Smooth muscle cell (in vitro differentiated cells): ENCODE measurements at regions not wholly inside any gene's neighbourhood (a gene's known extent, or its start where the extent isn't known, plus 50 kb on each side); places are given as distances from the start of the nearest gene placed in this dataset.

ENCODE experiments used
- DNase-seq: peaks from one replicate; lab custom pipeline; 2025; ENCODE audit not compliant: unreplicated experiment; lab: John Stamatoyannopoulos, UW
- H2AFZ ChIP-seq: fragments of 200-600 bp; sonication (generic); 2 replicates; pipeline ENCODE4 v1.6.0; 2016; ENCODE audit warnings: antibody characterized with exemption, low read depth, mild to moderate bottlenecking
- H3F3A ChIP-seq: fragments of 200-600 bp; sonication (generic); 2 replicates; pipeline ENCODE4 v1.6.0; 2017; ENCODE audit warnings: antibody characterized with exemption, low read depth
- H3K27ac ChIP-seq: fragments of 200-600 bp; sonication (generic); 2 replicates; pipeline ENCODE4 v1.5.1; 2016; ENCODE audit warnings: low read depth, mild to moderate bottlenecking
- H3K27me3 ChIP-seq: fragments of 200-600 bp; sonication (generic); 2 replicates; pipeline ENCODE4 v1.6.1; 2016; ENCODE audit warnings: low read depth, mild to moderate bottlenecking
- H3K36me3 ChIP-seq: fragments of 200-600 bp; sonication (generic); 2 replicates; pipeline ENCODE4 v1.5.1; 2016; ENCODE audit warnings: low read depth
- H3K4me1 ChIP-seq: fragments of 200-600 bp; sonication (generic); 2 replicates; pipeline ENCODE4 v1.5.1; 2016; ENCODE audit warnings: low read depth
- H3K4me2 ChIP-seq: fragments of 200-600 bp; sonication (generic); 2 replicates; pipeline ENCODE4 v1.6.0; 2016; ENCODE audit warnings: mild to moderate bottlenecking
- H3K4me3 ChIP-seq: fragments of 200-600 bp; sonication (generic); 2 replicates; pipeline ENCODE4 v1.5.1; 2016; ENCODE audit warnings: mild to moderate bottlenecking
- H3K79me2 ChIP-seq: fragments of 200-600 bp; sonication (generic); 2 replicates; pipeline ENCODE4 v1.6.0; 2016; ENCODE audit warnings: low read depth, mild to moderate bottlenecking
- H3K9ac ChIP-seq: fragments of 200-600 bp; sonication (generic); 2 replicates; pipeline ENCODE4 v1.6.0; 2016; ENCODE audit warnings: low read depth
- H3K9me3 ChIP-seq: fragments of 200-600 bp; sonication (generic); replicated peaks from 2 replicates; pipeline ENCODE4 v1.5.1; 2016; ENCODE audit warnings: low read depth
- H4K20me1 ChIP-seq: fragments of 200-600 bp; sonication (generic); 2 replicates; pipeline ENCODE4 v1.6.0; 2016; ENCODE audit warnings: low read depth
- WGBS: methylation state at CpG from one replicate; pipeline ENCODE4 v1.1.7; 2016; ENCODE audit warnings: low lambda C conversion rate; 5-methylcytosine and 5-hydroxymethylcytosine counted together
- TF ChIP-seq, protein P1 (sequence below): fragments of 200-600 bp; sonication (generic); IDR thresholded peaks from 2 replicates; pipeline ENCODE4 v1.5.1; 2017; ENCODE audit warnings: borderline replicate concordance, mild to moderate bottlenecking, antibody characterized with exemption; ENCODE audit not compliant: insufficient read depth, poor library complexity, severe bottlenecking

DNA sequence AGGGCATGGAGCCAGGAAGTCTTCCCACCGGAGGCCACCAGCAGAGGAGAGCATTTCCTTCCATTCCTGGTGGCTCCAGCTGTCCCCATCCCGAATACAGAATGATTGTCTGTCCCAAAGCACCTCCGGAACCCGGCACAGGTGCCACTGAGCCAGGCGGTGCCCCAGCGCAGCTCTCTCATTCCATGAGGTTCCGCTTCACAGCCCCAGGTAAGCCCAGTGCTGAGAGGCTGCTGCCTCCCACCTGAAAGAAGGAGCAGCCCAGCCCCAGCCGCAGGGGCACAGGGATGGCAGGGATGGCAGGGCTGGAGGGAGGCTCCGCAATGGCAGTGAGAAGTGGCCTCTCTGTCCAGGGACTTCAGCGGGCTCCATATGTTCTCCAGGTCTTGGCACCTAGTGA, 162.1 kb upstream of the TCERG1L start:
- H3K36me3 ChIP-seq: no peaks in the 10 kb centered on the region
- no peaks in the 10 kb centered on the region for H3F3A ChIP-seq
- no peak overlapping the region for H3K4me3 ChIP-seq
- no peak overlapping the region for H3K9ac ChIP-seq
- H3K79me2 ChIP-seq: no peaks in the 10 kb centered on the region
- no peaks in the 10 kb centered on the region for H3K4me1 ChIP-seq
- H2AFZ ChIP-seq: no peak overlapping the region
- peaks cover 6% of the 10 kb centered on the region for H3K27me3 ChIP-seq
- 98% methylated on average over 10 of the region's 10 CpGs for WGBS
- H3K9me3 ChIP-seq: no peaks in the 10 kb centered on the region
- no peaks in the 10 kb centered on the region for H4K20me1 ChIP-seq
- DNase-seq: no peak
- no peak overlapping the region for H3K4me2 ChIP-seq
- TF ChIP-seq, protein P1, sequence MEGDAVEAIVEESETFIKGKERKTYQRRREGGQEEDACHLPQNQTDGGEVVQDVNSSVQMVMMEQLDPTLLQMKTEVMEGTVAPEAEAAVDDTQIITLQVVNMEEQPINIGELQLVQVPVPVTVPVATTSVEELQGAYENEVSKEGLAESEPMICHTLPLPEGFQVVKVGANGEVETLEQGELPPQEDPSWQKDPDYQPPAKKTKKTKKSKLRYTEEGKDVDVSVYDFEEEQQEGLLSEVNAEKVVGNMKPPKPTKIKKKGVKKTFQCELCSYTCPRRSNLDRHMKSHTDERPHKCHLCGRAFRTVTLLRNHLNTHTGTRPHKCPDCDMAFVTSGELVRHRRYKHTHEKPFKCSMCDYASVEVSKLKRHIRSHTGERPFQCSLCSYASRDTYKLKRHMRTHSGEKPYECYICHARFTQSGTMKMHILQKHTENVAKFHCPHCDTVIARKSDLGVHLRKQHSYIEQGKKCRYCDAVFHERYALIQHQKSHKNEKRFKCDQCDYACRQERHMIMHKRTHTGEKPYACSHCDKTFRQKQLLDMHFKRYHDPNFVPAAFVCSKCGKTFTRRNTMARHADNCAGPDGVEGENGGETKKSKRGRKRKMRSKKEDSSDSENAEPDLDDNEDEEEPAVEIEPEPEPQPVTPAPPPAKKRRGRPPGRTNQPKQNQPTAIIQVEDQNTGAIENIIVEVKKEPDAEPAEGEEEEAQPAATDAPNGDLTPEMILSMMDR: no peak
- no peak overlapping the region for H3K27ac ChIP-seq

DNA sequence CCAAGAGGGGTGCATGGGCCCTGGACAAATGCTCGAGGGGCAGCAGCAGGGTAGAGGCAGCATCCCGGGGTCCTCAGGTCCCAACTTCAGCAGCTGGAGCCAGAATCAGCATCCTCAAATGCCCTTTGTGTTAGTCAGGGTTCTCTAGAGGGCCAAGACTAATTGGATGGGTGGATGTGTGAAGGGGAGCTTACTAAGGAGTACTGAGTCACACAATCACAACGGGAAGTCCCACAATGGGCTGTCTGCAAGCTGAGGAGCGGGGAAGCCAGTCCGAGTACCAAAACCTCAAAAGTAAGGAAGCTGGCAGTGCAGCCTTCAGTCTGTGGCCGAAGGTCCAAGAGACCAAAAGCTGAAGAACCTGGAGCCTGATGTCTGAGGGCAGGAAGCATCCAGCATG, 162.9 kb upstream of the TCERG1L start:
- no peak overlapping the region for H2AFZ ChIP-seq
- no peaks in the 10 kb centered on the region for H3K9me3 ChIP-seq
- no peaks in the 10 kb centered on the region for H3F3A ChIP-seq
- WGBS: 82% methylated on average over 6 of the region's 6 CpGs
- no peaks in the 10 kb centered on the region for H3K79me2 ChIP-seq
- DNase-seq: no peak
- H3K36me3 ChIP-seq: no peaks in the 10 kb centered on the region
- no peak overlapping the region for H3K4me3 ChIP-seq
- no peaks in the 10 kb centered on the region for H4K20me1 ChIP-seq
- H3K27ac ChIP-seq: no peak overlapping the region
- no peak overlapping the region for H3K9ac ChIP-seq
- peaks cover 6% of the 10 kb centered on the region for H3K27me3 ChIP-seq
- H3K4me2 ChIP-seq: no peak overlapping the region
- TF ChIP-seq, protein P1: no peak
- H3K4me1 ChIP-seq: no peaks in the 10 kb centered on the region

DNA sequence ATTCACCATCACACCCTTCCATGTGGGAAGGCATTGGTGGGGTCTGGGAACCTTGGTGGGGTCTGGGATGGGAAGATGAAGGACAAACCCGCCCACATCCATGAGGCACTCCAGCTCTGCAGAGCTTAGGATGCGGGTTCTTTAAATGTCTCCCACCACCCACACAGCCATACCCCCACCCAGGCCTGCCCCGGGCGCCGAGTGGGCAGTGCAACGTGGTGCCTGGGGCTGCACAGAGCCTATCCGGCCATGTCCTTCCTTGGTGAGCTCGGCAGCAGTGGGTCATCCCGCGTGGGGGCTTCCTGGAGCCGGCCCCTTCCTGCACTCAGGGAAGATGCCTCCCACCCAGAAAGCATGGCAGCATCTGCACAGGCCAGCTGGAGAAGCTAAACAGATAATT, 163.5 kb upstream of the TCERG1L start:
- Histone ChIP-seq H4K20me1 (no peaks in the 10 kb centered on the region), H2AFZ (no peak overlapping the region), H3K9me3 (no peaks in the 10 kb centered on the region), H3K4me3 (no peak overlapping the region), H3K9ac (no peak overlapping the region), H3K4me2 (no peak overlapping the region), H3K4me1 (no peaks in the 10 kb centered on the region), H3K36me3 (no peaks in the 10 kb centered on the region), H3F3A (no peaks in the 10 kb centered on the region), H3K27ac (no peak overlapping the region), H3K27me3 (peaks cover 6% of the 10 kb centered on the region), H3K79me2 (no peaks in the 10 kb centered on the region)
- no peak for DNase-seq
- TF ChIP-seq, protein P1: no peak
- 84% methylated on average over 11 of the region's 11 CpGs for WGBS

DNA sequence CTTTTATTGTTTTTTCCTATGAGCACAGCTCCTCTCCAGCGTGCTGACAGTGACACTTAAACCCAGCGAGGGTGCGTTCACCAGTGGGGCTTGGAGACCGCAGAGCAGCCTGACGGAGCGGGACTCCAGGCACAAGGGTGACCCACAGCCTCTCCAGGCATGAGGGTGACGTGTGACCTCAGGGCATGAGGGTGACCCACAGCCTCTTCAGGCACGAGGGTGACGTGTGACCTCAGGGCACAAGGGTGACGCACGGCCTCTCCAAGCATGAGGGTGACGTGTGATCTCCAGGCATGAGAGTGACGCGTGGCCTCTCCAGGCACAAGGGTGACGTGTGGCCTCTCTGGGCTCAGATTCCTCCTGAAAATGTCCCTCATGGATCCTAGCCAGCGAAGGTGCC, 164.3 kb upstream of the TCERG1L start:
- TF ChIP-seq, protein P1: no peak
- Histone ChIP-seq H3K79me2 (no peaks in the 10 kb centered on the region), H3K4me2 (no peak overlapping the region), H3K4me3 (no peak overlapping the region), H3K9ac (no peak overlapping the region), H3K27ac (no peak overlapping the region), H3F3A (no peaks in the 10 kb centered on the region), H3K4me1 (no peaks in the 10 kb centered on the region), H4K20me1 (no peaks in the 10 kb centered on the region), H3K9me3 (no peaks in the 10 kb centered on the region), H3K36me3 (no peaks in the 10 kb centered on the region), H3K27me3 (peaks cover 6% of the 10 kb centered on the region), H2AFZ (no peak overlapping the region)
- no peak for DNase-seq
- 87% methylated on average over 16 of the region's 16 CpGs for WGBS
